ENCODE measurements at regions not wholly inside any gene's neighbourhood (a gene's known extent, or its start where the extent isn't known, plus 50 kb on each side); places are given as distances from the start of the nearest gene placed in this dataset.

GRCh38 chr1:104768466-104768865 is 1018.8 kb downstream of the AMY1C start:
- Histone ChIP-seq H3K27ac (ENCODE audit: low read length) (no peak overlapping the region), H4K20me1 (ENCODE audit: insufficient read depth, low read length) (no peaks in the 10 kb centered on the region), H3K79me2 (ENCODE audit: insufficient read depth, low read length) (no peaks in the 10 kb centered on the region), H3K36me3 (ENCODE audit: insufficient read depth, low read length) (no peaks in the 10 kb centered on the region), H3K4me1 (ENCODE audit: insufficient read depth, low read length) (no peaks in the 10 kb centered on the region), H3K9ac (ENCODE audit: low read depth, low read length) (no peak overlapping the region), H3K9me3 (ENCODE audit: insufficient read depth, low read length, severe bottlenecking) (no peaks in the 10 kb centered on the region), H3K4me2 (ENCODE audit: insufficient read depth, low read length) (no peak overlapping the region), H2AFZ (ENCODE audit: low read depth, low read length) (no peak overlapping the region), H3K4me3 (ENCODE audit: low read depth in 1 of 2, low read length in 2 of 2) (no peak overlapping the region), H3K27me3 (ENCODE audit: insufficient read depth, low read length, poor library complexity) (no peaks in the 10 kb centered on the region)
- ATAC-seq (ENCODE audit: insufficient read depth, low read depth) (no peak), DNase-seq (no peak)
- no peak for TF ChIP-seq CTCF (IDR thresholded peaks at IDR 0.05; ENCODE audit: borderline replicate concordance, extremely low read depth, low read length, poor library complexity, severe bottlenecking)
- no peak for TF ChIP-seq EZH2 (IDR thresholded peaks at IDR 0.05; ENCODE audit: borderline replicate concordance, low read depth, low read length, severe bottlenecking)

DNA sequence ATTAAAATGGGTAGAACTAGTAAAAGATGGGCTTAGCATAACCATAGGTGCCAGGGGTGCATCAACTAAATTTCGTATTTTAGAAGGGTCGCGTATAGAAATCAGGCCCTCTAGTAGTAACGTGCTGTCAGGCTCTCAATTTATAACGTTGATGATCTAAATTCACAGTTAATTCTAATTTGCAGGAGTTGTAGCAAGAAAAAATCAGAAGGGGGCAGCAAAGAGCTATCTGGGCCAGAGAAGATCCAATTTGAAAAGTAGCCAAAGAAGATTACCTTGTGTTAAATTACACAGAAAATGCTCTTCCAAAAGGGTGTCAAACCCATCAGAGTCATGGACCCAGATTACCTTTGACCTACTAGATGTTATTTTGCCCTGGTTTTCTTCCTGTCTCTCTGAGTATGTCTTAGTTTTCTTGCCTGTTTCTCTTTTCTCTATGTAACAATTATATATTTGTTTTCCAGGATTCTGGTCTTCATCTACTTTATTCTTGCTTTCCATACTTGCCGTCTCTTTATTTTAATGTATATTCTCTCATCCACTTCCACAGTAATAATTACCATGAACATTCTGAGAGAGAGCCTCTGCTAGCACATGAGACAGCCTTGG is 1030.9 kb downstream of the AMY1C start:
- H3K4me3 ChIP-seq (ENCODE audit: low read depth in 1 of 2, low read length in 2 of 2) = no peak overlapping the region
- peak; percentile 59; the same call in 2 of the 3 replicates for ATAC-seq (ENCODE audit: insufficient read depth, low read depth)
- no peaks in the 10 kb centered on the region for H3K36me3 ChIP-seq (ENCODE audit: insufficient read depth, low read length)
- no peak overlapping the region for H3K27ac ChIP-seq (ENCODE audit: low read length)
- no peaks in the 10 kb centered on the region for H3K27me3 ChIP-seq (ENCODE audit: insufficient read depth, low read length, poor library complexity)
- H3K4me2 ChIP-seq (ENCODE audit: insufficient read depth, low read length) = no peak overlapping the region
- H2AFZ ChIP-seq (ENCODE audit: low read depth, low read length) = no peak overlapping the region
- H4K20me1 ChIP-seq (ENCODE audit: insufficient read depth, low read length) = no peaks in the 10 kb centered on the region
- no peaks in the 10 kb centered on the region for H3K4me1 ChIP-seq (ENCODE audit: insufficient read depth, low read length)
- peak; percentile 17 for DNase-seq
- TF ChIP-seq CTCF (IDR thresholded peaks at IDR 0.05; ENCODE audit: borderline replicate concordance, extremely low read depth, low read length, poor library complexity, severe bottlenecking) = peak; percentile 79
- TF ChIP-seq EZH2 (IDR thresholded peaks at IDR 0.05; ENCODE audit: borderline replicate concordance, low read depth, low read length, severe bottlenecking) = no peak
- no peaks in the 10 kb centered on the region for H3K9me3 ChIP-seq (ENCODE audit: insufficient read depth, low read length, severe bottlenecking)
- no peak overlapping the region for H3K9ac ChIP-seq (ENCODE audit: low read depth, low read length)
- H3K79me2 ChIP-seq (ENCODE audit: insufficient read depth, low read length) = no peaks in the 10 kb centered on the region

DNA sequence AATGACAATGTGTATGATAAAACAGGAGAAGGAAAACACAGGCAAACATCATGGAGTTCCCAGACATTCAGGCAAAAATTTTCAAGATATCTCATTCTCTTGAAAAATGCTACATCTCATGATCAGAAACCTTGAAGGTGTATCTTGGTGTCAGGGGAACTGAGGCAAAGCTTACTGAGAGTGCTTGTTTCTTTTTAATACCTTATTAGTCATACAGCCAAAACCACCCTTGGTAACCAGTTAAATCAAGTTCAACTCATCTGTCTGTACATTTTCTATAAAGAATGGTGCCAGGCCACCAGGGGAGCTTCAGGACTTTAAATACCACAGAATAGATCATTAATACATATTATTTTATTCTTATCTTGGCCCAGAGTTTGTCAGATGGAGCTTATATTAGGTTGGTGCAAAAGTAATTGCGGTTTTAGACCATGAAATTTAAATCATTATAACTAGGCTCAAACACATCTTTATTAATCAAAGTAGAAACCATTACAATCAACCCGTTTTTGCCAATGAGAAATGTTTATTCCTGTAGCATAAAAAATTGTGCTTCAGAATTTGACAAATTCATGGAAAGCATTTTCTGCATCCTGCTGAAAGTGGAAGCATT is 1036.0 kb downstream of the AMY1C start:
- ATAC-seq (ENCODE audit: insufficient read depth, low read depth) (no peak), DNase-seq (no peak)
- Histone ChIP-seq H3K79me2 (ENCODE audit: insufficient read depth, low read length) (no peaks in the 10 kb centered on the region), H3K36me3 (ENCODE audit: insufficient read depth, low read length) (no peaks in the 10 kb centered on the region), H3K27ac (ENCODE audit: low read length) (no peak overlapping the region), H3K4me3 (ENCODE audit: low read depth in 1 of 2, low read length in 2 of 2) (no peak overlapping the region), H3K4me1 (ENCODE audit: insufficient read depth, low read length) (no peaks in the 10 kb centered on the region), H4K20me1 (ENCODE audit: insufficient read depth, low read length) (no peaks in the 10 kb centered on the region), H3K27me3 (ENCODE audit: insufficient read depth, low read length, poor library complexity) (no peaks in the 10 kb centered on the region), H3K4me2 (ENCODE audit: insufficient read depth, low read length) (no peak overlapping the region), H3K9ac (ENCODE audit: low read depth, low read length) (no peak overlapping the region), H3K9me3 (ENCODE audit: insufficient read depth, low read length, severe bottlenecking) (peaks cover 9% of the 10 kb centered on the region), H2AFZ (ENCODE audit: low read depth, low read length) (no peak overlapping the region)
- no peak for TF ChIP-seq CTCF (IDR thresholded peaks at IDR 0.05; ENCODE audit: borderline replicate concordance, extremely low read depth, low read length, poor library complexity, severe bottlenecking)
- no peak for TF ChIP-seq EZH2 (IDR thresholded peaks at IDR 0.05; ENCODE audit: borderline replicate concordance, low read depth, low read length, severe bottlenecking)
